ENCODE measurements at regions not wholly inside any gene's neighbourhood (a gene's known extent, or its start where the extent isn't known, plus 50 kb on each side); places are given as distances from the start of the nearest gene placed in this dataset.
"Not testable (repeated sequence)": the region's sequence is repeated elsewhere in the genome, so short reads cannot be mapped to it uniquely, and the experiment has no call there.

- DNase-seq (ENCODE audit: low spot score), result peak; percentile 68
Measured at GRCh38 chr6:18595774-18596530, 208.8 kb downstream of the RNF144B start.

- DNase-seq (ENCODE audit: low spot score), result no peak
Measured at GRCh38 chr6:18596531-18596835, 209.3 kb downstream of the RNF144B start.

- no peak for DNase-seq (ENCODE audit: low spot score)
Measured at GRCh38 chr6:18598551-18599264, 211.6 kb downstream of the RNF144B start.

DNA sequence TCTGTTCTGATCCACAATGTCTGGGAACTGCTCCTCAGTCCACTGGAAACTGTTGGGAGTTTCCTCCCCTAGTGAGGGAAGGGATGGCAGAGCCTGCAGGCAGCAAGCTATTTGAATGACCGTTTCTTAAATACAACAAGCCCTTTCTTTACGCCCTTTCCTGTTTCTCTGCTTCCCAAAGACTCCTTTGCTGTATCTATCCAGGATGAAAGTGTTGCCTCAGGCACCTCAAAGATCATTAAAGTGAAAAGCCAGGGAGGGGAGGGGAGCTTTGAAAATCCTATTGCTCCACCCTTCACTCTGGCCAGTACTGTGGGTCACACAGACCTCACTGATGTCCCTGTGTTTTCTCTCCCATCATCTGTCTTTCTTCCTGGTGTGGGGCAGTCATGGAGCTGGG is 213.1 kb downstream of the RNF144B start:
- no peak for DNase-seq (ENCODE audit: low spot score)

DNA sequence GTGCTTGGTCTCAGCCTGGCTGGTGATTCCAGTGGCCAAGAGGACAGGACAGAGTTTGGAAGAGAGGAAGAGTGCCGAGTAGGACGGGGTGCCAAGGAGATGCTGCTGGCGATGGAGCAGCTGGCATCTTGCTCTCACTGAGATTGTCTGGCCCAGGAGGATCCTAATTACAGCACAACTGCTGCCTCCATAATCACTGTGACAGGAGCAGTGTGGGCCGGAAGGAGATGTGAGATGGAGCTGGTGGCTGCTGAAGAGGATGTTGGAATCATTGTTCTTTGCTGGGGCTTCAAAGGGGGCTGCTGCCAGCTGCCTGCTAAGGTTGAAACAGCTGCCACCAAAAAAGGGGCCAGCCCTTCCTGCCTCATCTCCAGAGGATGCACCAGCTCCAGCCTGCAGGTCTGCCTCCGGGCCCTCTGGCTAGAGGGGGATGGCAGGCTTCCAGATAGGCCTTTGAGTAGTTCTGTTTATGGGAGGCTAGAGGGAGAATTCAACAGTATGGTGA is 214.4 kb downstream of the RNF144B start:
- no peak for DNase-seq (ENCODE audit: low spot score)

DNA sequence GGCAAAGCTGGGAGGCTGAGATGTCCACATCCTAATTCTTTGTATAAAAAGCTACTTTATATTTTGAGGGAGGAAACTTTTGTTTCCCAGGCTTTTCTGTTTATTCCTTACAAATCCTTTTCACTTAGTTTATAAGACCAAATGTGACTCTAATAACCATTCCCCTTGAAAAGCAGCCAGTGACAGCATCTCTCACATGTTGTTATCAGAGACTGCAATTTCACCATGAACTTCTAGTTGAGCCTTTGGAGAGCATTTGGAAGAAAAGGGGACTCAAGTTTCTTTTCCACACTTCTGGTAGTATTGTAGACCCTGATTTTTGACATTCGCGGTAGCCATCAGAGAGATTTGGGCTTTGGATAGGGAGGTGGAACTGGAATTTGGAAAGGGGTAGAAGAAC is 215.8 kb downstream of the RNF144B start:
- DNase-seq (ENCODE audit: low spot score), result no peak

DNA sequence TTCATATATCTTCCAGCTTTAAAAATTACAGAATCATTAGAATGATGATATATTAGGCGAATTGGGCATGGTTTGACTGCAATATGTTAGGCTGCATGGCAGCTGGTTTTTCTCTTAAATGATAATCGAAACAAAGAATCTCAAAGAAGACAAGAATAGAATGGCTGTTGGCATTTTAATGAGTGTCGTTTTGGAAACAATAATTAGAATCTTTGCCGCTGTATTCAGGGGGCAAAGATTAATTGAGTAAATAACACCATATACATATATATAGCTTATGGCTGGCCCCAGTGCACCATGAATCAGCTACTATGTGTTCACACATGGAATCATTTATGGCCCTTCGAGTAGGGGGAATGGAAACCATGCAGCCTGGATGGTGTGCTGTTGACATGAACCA is 216.2 kb downstream of the RNF144B start:
- DNase-seq (ENCODE audit: low spot score), result no peak

DNA sequence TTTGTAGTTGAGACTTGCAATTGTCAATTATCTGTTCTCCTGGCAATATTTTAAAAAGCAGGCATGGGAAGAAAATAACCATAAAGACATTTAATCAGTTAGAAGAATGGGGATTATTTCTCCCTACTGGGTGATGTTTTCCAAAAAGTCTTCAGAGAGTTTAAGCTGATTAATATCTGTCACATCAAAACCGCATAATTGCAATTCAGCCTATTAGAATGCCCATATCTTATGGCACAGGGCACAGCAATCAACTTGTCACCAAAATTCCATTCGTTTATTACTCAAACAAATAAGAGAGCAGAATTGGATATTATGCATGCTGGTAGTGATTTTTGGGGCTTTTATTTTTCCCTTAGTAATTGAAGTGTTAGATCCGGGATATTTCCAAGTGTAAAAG is 218.7 kb downstream of the RNF144B start:
- DNase-seq (ENCODE audit: low spot score), result no peak

- DNase-seq (ENCODE audit: low spot score), result no peak
Measured at GRCh38 chr6:18609715-18610114, 222.6 kb downstream of the RNF144B start.

DNA sequence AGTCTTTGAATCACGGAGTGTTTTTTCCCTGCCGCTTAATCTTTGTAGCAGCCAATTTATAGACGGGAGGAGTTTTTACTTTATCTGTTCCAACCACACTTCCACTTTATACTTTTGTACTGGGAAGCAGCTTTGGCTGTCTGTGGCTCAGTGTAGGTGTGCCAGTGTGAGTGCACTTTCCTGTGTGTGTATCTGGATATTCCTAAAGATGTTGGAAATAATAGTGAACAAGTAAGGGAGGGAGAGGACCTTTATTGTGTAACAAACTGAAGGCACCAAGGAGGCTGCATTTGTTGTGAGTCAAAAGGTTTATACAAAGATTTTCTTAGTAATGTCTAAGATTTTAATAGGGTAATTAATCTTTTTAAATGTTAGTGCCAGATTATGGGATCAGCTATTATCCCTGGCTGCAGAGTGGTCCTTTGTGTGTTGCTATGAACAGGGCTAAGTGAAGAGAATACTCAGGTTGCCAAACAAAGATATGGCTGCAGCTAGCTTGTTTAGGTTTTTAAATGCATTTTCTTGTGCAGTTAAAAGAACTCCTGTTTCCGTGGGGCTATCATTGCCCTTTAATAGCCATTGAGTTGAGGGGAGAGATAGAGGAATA is 226.3 kb downstream of the RNF144B start:
- DNase-seq (ENCODE audit: low spot score), result no peak

DNA sequence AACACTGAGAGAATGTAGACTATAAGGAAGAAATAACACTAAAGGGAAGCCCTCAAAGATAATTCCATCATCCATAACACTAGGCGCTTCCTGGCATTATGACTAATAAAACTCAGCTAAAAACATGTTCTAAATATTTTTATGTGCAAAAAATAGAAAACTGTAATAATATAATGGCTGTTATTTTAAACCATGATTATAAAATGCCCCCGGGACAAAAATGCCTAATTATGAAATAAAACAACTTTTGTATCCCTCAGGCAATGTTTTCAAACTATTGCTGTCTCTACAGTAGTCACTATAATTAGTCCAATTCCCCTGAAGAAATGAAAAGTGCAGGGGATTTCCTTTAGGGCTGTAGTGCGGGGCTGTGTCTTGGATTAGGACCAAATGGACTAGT is 242.4 kb downstream of the RNF144B start:
- DNase-seq (ENCODE audit: low spot score), result no peak

DNA sequence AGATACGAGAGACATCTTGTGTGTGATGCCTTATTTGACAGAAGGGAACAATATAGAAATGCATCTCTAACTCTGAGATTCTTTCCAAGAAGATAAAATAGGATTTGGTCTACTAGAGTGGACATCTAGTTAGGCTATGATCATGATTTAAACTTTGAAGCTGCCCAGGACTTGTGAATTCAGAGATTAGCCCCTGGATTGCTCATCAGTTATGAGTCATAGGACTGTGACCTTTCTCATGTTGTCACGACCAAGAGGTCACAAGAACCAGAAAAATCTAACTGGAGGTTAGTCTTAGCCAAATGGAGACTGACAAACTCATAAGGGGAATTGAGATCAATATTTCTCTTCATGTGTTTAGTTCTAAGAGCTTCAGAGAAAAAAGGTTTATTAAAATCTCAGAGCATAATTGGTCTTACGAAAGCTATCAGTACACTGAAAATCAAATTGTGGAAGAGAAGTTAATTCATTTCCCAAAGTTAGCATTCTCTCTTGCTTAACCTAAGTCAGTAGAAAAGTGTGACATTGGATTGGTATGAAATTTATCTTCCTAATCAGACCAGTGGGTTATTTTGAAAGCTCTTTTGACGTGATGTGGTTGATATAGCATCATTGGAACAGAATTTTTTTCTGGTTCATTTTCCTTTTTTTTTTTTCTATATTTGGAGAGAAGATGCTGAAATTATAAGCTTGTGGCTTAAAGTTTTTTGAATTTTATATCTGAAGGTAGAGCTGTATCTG is 245.7 kb downstream of the RNF144B start:
- peak; percentile 3 for DNase-seq (ENCODE audit: low spot score)

GRCh38 chr6:18634912-18635311 is 247.8 kb downstream of the RNF144B start:
- no peak for DNase-seq (ENCODE audit: low spot score)

DNA sequence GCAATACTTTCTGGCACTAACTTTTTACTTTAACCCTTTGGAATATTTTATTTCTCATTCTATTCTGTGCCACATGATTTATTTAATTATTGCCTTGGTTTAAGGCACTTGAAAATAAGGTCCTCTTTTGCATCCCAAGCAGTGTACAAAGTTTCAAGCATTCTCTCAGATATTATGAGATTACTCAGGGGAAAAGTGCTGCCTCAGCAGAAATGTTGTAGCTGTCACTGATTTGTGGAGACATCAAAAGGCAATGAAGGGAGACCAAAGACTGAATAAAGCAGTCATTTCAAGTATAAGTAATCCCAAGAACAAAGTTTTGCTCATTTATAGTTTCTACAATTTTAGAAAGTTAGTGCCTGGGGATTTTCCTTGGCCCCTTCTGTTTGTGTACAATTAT is 253.0 kb downstream of the RNF144B start:
- no peak for DNase-seq (ENCODE audit: low spot score)

DNA sequence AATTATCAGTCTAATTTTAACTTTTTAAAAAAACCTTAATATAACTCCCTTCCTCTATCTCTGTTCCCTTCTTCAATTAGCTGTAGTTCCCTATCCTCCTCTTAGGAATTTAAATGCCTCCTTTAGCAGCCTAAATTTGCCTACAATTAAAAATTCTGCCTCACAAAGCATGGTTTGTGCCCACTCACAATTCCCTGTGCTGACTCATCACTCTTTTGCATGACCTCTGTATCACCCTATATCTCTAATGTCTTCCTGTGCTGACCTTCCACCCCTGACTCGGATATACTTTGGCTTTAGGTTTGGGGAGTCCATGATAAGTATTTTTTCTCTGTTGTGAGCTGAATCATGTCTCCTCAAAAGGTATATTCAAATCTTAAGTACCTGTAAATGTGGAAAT is 253.6 kb downstream of the RNF144B start:
- DNase-seq (ENCODE audit: low spot score), result no peak

GRCh38 chr6:18654821-18655220 is 267.7 kb downstream of the RNF144B start:
- DNase-seq (ENCODE audit: low spot score), result no peak

- no peak for DNase-seq (ENCODE audit: low spot score)
Measured at GRCh38 chr6:18656506-18656905, 269.4 kb downstream of the RNF144B start.

GRCh38 chr6:18659994-18660393 is 272.8 kb downstream of the RNF144B start:
- not testable (repeated sequence) for DNase-seq (ENCODE audit: low spot score)

- no peak for DNase-seq (ENCODE audit: low spot score)
Measured at GRCh38 chr6:18663011-18663410, 275.9 kb downstream of the RNF144B start.

- no peak for DNase-seq (ENCODE audit: low spot score)
Measured at GRCh38 chr6:18664401-18664800, 277.3 kb downstream of the RNF144B start.

DNA sequence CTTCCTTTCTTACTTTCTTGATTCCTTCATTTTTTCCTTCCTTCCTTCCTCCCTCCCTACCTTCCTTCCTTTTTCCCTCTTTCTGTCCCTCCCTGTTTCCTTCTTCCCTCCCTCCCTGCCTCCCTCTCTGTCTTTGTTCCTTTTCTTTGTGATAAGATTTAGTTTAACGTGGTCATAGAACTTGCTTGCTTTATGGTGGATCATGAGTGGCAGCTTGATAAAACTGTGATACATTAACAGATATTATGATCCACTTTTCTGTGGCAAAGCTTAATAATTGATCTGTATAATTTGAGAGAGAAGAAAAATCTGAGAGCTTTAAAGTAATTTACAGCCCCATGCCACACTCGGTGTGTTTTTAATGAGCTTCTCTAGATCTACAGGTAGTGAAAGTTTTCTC is 280.5 kb downstream of the RNF144B start:
- DNase-seq (ENCODE audit: low spot score), result no peak

GRCh38 chr6:18668994-18669393 is 281.8 kb downstream of the RNF144B start:
- no peak for DNase-seq (ENCODE audit: low spot score)

- no peak for DNase-seq (ENCODE audit: low spot score)
Measured at GRCh38 chr6:18672852-18673251, 285.7 kb downstream of the RNF144B start.

All from AG08396 (cell line).